Adrenal gland (tissue), 9 donors: ENCODE measurements at regions not wholly inside any gene's neighbourhood (a gene's known extent, or its start where the extent isn't known, plus 50 kb on each side); places are given as distances from the start of the nearest gene placed in this dataset.

Experiments used
- DNase-seq, 7 donors: peaks; one replicate each; pipeline ENCODE4 v3.0.0-alpha.2; 2019 to 2020
- H3K27ac ChIP-seq, 5 donors: fragments of 200-600 bp; sonication (generic) in 4 of 5; 1 replicate in 3 of 5; 2 replicates in 2 of 5; pipeline versions ENCODE4 v1.5.1 to v1.8.0; 2016 to 2020; ENCODE audit warnings: mild to moderate bottlenecking in 1 of 5
- H3K27me3 ChIP-seq: fragments of 200-600 bp; 2 replicates; pipeline ENCODE4 v1.8.0; 2021
- H3K36me3 ChIP-seq, 2 donors: fragments of 200-600 bp; replicated peaks in 1 of 2; 1 replicate in 1 of 2; 2 replicates in 1 of 2; pipeline versions ENCODE4 v1.5.1 to v1.8.0; 2018 to 2022
- H3K4me1 ChIP-seq, 2 donors: fragments of 200-600 bp; replicated peaks in 1 of 2; 1 replicate in 1 of 2; 2 replicates in 1 of 2; pipeline versions ENCODE4 v1.5.1 to v1.8.0; 2018 to 2021
- H3K4me3 ChIP-seq, 4 donors: fragments of 200-600 bp; sonication (generic) in 3 of 4; one replicate each; pipeline ENCODE4 v1.5.1; 2016 to 2018
- H3K9me3 ChIP-seq, 3 donors: fragments of 200-600 bp; sonication (generic) in 1 of 3; replicated peaks in 1 of 3; 1 replicate in 2 of 3; 2 replicates in 1 of 3; pipeline versions ENCODE4 v1.5.1 to v1.8.0; 2016 to 2021
- CTCF ChIP-seq, 6 experiments: fragments of 450-650 bp in 4 of 6; fragments of 200-600 bp in 2 of 6; sonication (generic) in 1 of 6; IDR thresholded peaks; 1 replicate in 5 of 6; 2 replicates in 1 of 6; pipeline versions ENCODE4 v1.5.1 to v1.8.0; 2016 to 2021; ENCODE audit warnings: antibody characterized with exemption in 6 of 6, mild to moderate bottlenecking in 2 of 6, moderate library complexity in 1 of 6
- POLR2A ChIP-seq, 2 donors: fragments of 450-650 bp; IDR thresholded peaks; one replicate each; pipeline ENCODE4 v1.6.1; 2017; ENCODE audit warnings: antibody characterized with exemption in 2 of 2, mild to moderate bottlenecking in 2 of 2, moderate library complexity in 1 of 2
- WGBS, 4 donors: extraction: QIAGEN DNeasy Blood & Tissue Kit in 2 of 4; methylation state at CpG; one replicate each; pipeline versions ENCODE4 v1.1.5 to v1.1.7; 2013 to 2017; 5-methylcytosine and 5-hydroxymethylcytosine counted together
- intact Hi-C, 2 donors: fragments of 100-400 bp; cut with DNase I; formaldehyde crosslinking; loops; one replicate each; pipeline versions ENCODE4 v1.14.1 to v1.15.0; 2022 to 2023
- donor health status: healthy with polysubstance abuse.
- donor health status: Bipolar disorder and iron deficiency.
- donor health status: DM: yes; HTN: yes; CAD: no.
- donor health status: DM: no; HTN: no; CAD: no.
- donor health status: DM: no; HTN: no; CAD: no.

- no peak for DNase-seq
- H3K27me3 ChIP-seq, result no peaks in the 10 kb centered on the region
- intact Hi-C loops, result no loop called here
- no peaks in the 10 kb centered on the region for H3K36me3 ChIP-seq
- no peaks in the 10 kb centered on the region for H3K4me1 ChIP-seq
- no peak overlapping the region for H3K4me3 ChIP-seq
- no peaks in the 10 kb centered on the region for H3K9me3 ChIP-seq
- no peak overlapping the region for H3K27ac ChIP-seq
- no peak for TF ChIP-seq CTCF (IDR thresholded peaks at IDR 0.05)
- TF ChIP-seq POLR2A (IDR thresholded peaks at IDR 0.05), result no peak
Measured at GRCh38 chr16:60271781-60272180, 1537.7 kb upstream of the GOT2 start.

- TF ChIP-seq POLR2A (IDR thresholded peaks at IDR 0.05), result no peak
- no peak for TF ChIP-seq CTCF (IDR thresholded peaks at IDR 0.05)
- no peaks in the 10 kb centered on the region for H3K36me3 ChIP-seq
- no peak overlapping the region for H3K27ac ChIP-seq
- 35 to 64% (median 46%) methylated on average over 3 of the region's 3 CpGs for WGBS, 4 donors
- no peaks in the 10 kb centered on the region for H3K4me1 ChIP-seq
- intact Hi-C loops, result no loop called here
- H3K4me3 ChIP-seq, result no peak overlapping the region
- no peaks in the 10 kb centered on the region for H3K27me3 ChIP-seq
- no peak for DNase-seq
- H3K9me3 ChIP-seq, result no peaks in the 10 kb centered on the region
Measured at GRCh38 chr16:60271025-60271771, 1537.1 kb upstream of the GOT2 start.

GRCh38 chr16:60261425-60261824 lies 1527.3 kb upstream of the GOT2 start:
- no peaks in the 10 kb centered on the region for H3K36me3 ChIP-seq
- intact Hi-C loops, result no loop called here
- no peak overlapping the region for H3K27ac ChIP-seq
- no peaks in the 10 kb centered on the region for H3K4me1 ChIP-seq
- H3K27me3 ChIP-seq, result no peaks in the 10 kb centered on the region
- TF ChIP-seq POLR2A (IDR thresholded peaks at IDR 0.05) (no peak), CTCF (IDR thresholded peaks at IDR 0.05) (no peak)
- H3K9me3 ChIP-seq, result no peaks in the 10 kb centered on the region
- no peak for DNase-seq
- WGBS, 4 donors, result 56 to 80% (median 65%) methylated on average over 1 of the region's 1 CpG
- no peak overlapping the region for H3K4me3 ChIP-seq

- Histone ChIP-seq H3K4me1 (no peaks in the 10 kb centered on the region), H3K36me3 (no peaks in the 10 kb centered on the region), H3K27me3 (no peaks in the 10 kb centered on the region), H3K4me3 (no peak overlapping the region), H3K27ac (no peak overlapping the region), H3K9me3 (no peaks in the 10 kb centered on the region)
- intact Hi-C loops, result no loop called here
- DNase-seq, result no peak
- WGBS, 4 donors, result 79 to 89% (median 81%) methylated on average over 2 of the region's 2 CpGs
- TF ChIP-seq POLR2A (IDR thresholded peaks at IDR 0.05) (no peak), CTCF (IDR thresholded peaks at IDR 0.05) (no peak)
Measured at GRCh38 chr16:60259956-60260355, 1525.8 kb upstream of the GOT2 start.
